Fibroblast of upper back skin (primary cell): ENCODE measurements at regions not wholly inside any gene's neighbourhood (a gene's known extent, or its start where the extent isn't known, plus 50 kb on each side); places are given as distances from the start of the nearest gene placed in this dataset.
"Not testable (repeated sequence)": the region's sequence is repeated elsewhere in the genome, so short reads cannot be mapped to it uniquely, and the experiment has no call there.

Experiments
- DNase-seq: peaks from one replicate; pipeline ENCODE4 v3.0.0-alpha.2; 2013

DNA sequence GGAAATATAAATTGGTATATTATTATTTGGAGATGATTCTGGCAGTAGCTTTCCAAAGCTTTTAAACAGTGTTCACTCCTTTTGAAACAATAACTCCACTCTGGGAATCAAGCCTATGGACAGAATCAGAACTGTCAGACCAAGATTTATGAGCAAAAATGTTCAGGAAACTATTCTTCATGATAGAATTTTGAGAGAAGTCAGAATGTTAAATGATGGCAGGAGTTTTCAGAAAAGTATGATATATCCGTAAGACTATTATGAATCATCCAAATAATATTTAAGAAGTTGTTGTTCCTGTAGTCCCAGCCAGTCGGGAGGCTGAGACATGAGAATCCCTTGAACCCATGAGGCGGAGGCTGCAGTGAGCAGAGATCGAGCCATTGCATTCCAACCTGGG, 50.5 kb upstream of the ADGRG2 start:
- DNase-seq: peak; percentile 19

DNA sequence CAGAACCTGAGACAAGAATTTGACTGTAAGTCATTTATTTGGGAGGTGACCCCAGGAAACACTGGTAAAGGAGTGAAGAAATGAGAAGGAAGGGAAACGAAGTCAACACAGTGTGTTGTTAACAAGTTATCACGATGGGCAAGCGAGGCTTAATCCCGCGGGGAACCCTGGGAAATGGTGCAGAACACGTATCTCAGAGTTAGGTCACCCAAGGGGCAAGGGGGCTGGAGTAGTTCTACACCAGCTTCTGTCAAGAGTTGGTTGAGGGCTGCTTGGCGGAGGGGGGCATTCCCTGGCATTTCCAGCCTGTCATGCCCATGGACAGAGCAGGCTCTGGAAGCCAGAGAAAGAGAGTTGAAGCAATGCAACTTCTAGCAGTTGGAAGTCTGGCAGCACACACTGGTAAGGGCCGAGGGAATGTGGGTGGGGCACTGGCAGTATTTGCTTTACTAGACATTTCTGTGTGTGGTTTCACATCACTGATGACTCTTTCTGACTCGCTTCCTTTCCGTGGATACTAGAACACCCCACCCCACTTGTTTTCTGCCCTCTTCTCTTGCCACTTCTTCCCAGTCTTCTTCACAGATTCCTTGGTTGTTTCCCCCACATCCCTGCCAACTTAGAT, 52.2 kb upstream of the ADGRG2 start:
- DNase-seq: peak; percentile 61

DNA sequence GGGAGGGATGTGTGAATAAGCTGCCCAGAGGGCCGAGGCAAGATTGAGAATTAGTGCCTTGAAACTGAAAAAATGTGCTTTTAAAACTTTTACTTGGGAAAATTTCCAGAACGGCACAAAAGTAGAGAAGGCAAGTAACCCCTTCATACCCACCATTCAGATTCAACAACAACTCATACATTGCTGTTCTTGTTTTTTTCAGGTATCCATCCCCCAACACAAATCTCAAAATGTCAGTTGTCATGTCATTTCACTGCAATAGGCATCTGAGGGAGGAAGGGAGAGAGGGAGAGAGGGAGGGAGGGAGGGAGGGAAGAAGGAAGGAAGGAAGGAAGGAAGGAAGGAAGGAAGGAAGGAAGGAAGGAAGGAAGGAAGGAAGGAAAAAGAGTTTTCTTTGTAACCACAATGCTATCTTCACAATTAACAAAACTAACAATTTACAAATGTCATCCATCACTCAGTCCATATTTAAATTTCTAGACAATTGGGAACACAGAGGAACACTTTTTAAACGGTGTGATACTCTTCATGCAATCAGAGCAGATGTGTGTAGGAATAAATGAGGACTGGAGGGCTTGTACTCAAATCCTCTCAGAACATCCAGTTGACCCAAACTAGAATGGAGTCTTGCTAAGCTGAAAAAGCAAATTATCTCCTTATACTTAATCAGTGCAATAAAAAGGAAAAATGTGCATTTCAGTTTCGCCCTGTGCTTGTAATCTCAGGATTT, 54.8 kb upstream of the ADGRG2 start:
- DNase-seq: no peak

DNA sequence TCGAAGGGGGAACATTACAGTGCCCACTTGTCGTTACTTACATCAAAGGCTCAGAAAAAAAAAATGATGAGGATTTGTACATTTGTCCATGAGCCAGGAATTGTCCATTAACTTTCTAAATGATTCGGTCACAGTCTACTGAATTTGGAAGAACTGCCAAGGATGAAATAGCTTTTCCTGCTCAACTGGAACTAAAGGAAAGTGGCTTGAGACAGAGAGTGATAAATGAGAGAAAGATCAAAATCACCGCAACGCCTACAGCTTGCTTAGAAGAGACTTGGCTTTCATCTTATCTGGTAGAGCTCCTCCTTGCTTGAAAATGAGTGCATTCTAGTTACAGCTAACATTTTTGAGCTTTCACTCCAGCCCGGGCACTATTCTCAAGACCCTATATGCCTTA, 55.5 kb upstream of the ADGRG2 start:
- DNase-seq: no peak

DNA sequence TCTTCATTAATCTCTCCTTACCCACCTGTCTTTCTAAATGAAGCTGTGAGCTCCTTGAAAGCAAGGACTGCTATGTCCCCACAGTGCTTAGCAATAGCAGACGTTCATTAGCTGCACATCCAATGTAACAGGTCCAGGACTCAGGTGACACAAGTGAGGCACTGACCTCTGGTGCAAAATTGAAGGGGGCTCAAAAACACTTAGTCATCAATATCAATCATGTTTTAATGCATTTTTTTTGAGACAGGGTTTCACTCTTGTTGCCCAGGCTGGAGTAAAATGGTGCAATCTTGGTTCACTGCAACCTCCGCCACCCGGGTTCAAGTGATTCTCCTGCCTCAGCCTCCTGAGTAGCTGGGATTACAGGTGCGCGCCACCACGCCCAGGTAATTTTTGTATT, 56.1 kb upstream of the ADGRG2 start:
- no peak for DNase-seq

DNA sequence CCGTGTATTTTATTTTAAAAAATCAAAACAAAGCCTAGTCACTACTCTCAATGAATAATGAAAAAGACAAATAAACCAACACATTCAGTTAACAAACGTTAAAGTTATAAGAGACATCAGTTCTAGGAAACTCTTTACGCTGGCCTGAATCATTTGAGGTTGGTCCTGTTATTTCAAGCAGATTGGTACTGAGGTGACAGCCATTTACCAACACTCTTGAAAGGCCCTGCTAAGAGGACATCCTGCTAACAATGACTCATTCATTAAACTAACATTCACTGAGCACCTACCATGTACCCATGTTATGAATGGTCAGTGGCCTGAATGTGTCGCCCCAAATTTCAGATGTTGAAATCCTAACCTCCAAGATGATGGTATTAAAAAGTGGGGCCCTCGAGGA, 57.1 kb upstream of the ADGRG2 start:
- DNase-seq: no peak

DNA sequence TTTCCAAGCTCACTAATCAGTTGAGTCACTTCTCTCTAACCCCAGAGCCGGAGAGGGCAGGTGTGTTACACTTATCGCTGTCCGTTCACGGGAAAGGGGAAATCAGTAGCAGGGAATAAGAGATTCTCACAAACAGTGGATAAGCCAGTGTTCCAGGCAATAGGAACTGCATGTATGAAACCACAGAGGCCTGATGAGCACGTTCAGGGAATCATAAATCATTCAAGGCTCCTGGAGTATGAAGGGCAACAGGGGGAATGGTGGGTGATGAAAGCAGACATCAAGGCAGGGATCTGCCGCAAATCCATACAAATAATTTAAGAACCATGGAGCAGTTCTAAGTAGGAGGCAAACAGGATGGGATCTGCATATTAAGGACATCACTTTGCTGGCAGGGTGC, 59.1 kb upstream of the ADGRG2 start:
- no peak for DNase-seq

DNA sequence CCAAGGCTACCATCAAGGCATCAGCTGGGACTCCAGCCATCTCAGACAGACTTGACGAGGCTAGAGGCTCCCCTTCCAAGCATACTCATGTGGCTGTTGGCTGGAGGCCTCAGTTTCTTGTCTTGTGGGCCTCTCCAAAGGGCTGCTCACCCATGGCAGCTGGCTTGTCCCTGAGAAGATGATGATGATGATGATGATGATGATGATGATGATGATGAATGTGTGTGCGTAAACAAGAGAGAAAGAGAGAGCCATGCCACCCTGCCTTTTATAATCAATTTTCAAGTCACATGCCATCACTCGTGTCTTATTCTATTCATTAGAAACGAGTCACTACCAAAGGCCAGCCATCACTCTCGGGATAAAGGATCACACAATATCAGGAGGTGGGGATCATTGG, 60.5 kb upstream of the ADGRG2 start:
- DNase-seq: no peak

DNA sequence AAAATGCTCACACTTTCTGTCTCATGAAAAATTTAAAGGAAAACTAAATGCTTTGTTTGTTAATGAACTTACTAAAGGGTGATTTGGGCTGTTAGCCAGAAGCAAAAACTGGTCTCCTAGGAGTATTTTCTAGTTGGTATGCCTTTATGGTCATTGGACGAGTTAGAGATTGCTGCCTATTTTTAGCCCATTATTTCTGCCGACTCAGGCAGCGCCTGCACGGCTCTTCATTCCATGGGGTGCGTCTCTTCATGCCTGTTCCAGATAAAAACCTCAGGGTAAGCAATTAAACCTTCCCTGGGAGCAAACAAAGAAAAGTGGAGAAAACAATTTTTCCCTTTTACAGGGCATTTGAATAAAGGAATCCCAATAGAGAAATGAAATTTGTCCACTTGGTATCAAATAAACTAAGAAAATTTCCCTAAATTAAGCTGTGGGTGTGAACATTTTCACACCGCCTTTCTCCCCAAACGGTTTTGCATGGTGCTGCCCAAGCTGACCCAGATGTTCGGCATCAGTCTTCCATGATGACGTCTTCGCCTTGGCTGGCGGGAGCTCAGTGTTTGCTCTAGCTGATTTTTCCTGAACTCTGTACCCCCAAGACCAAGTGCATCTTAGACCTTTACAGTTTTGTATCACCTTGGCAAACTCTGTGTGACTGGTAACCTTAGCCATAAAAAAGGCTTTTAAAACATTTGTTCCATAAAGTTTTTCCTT, 61.7 kb upstream of the ADGRG2 start:
- DNase-seq: no peak

DNA sequence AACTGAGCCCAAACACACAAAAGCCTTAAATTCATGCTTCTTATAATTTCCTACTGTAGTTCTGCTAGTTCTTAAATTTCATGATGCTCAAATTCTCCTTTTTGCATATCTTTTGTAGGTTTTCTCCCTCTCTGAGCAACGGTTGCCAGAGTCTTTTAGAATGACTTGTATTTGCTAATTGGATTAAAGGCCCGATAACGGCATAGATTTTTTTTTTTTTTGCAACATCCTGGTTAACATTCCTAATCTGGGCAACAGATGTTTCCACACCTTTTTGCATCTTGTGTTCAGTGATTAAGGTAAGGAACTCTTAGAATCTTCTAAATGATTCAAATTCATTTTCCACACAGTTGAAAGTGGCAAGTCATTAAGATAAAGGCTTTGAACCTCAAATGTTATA, 66.3 kb upstream of the ADGRG2 start:
- DNase-seq: no peak

DNA sequence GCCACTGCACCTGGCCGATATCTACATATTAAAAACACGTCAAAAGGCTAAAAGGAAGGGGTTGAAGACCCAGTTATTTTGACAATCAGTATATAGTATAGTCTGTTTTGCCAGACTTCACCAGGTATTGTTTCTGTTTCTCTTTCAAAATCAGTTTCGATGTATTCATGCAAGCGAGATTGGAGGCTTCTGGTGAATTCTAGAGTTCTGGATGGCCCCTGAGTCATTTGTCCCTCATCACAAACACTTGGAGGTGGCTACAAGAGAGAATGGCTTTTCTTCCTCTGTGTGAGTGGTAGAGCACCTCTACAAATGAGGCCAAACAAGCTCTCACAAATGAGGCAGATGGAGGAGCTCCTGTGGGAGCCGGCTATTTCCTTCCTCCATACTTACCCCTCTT, 68.6 kb upstream of the ADGRG2 start:
- DNase-seq: no peak

DNA sequence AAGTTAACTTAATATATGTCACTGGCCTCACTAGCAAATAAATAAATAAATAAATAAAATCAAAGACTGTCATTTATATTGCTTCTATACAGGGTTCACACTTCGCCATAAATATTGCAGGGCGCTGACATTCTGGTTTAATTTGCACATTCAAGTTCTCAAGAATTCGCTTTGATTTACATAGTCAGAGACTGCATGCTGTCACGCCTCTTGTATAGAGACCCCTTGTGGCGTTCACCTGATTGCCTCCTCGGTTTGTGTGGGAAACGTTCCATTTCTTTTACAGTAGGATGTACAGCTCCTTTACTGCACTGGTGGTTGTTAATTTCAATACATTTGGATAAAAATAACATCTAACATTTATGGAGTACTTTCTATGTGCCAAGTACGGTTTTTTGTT, 71.3 kb upstream of the ADGRG2 start:
- no peak for DNase-seq

DNA sequence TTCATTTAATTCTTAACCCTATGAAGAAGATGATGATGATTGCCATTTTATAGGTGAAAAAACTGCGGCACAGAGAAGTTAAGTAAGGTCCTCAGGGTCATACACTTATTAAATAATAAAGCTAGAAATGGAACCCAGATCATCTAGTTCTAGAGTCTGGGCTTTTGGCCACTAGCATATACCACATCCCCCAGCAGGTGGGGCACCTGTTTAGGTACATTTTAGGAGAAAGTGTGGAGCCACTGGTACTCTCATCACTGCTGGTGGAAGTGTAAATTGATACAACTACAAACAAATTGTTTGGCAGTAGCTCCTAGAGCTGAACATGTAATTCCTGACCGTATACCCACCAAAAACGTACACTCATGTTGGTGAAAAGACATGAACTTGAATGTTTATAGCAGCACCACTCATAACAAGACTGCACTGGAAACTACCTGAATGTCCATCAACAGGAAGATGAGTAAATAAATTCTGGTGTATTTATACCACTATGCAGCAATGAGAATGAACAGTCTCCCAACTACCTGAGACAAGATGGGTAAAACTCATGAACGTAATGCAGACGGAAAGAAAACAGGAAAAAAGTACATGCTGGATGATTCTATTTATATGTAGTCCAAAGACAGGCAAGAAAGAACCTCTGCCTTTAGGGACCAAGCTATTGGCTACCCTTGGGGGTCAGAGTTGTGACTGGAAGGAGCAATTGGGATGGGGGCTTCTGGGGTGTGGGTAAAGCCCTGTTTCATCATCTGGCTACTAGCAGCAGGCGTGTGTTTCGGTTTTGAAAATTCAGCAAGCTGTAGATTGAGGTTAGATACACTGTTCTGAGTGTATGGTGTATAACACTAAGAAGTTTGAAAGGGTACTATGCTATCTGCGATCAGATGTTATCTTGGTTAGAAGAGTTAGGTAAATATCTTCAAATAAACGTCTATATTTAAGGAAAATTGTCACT, 72.3 kb upstream of the ADGRG2 start:
- DNase-seq: no peak

DNA sequence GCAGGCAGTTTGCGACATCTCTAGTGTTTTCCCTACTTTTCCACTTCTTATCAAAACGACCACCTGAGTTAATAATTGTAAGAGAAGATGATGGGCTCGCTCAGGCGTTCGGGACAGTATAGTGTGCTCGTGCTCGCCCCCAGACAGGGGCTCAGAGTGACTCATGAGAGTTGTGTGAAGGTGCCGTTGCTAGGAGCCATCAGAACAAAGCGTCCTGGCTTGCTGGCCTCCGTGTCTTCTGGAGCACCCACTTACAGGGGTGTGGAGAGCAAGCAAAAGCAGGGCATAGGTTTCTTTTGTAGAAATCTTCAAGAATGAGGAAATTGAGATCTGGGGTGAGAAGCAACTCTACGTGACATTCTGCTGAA, 73.0 kb upstream of the ADGRG2 start:
- no peak for DNase-seq

DNA sequence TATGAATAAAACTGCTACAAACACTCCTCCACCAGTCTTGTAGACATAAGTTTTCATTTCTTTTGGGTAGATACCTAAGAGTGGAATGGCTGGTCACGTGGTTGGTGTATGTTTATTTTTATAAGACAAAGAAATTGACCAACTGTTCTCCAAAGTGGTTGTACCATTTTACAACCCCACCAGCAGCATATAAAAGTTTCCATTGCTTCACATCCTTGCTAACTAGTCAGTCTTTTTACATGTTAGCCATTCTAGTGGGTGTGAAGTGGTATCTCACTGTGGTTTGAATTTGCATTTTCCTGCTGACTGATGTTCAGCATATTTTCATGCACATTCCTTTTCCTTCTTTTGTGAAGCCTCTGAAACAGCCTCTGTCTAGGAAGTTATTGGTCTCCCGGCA, 76.2 kb upstream of the ADGRG2 start:
- DNase-seq: no peak

DNA sequence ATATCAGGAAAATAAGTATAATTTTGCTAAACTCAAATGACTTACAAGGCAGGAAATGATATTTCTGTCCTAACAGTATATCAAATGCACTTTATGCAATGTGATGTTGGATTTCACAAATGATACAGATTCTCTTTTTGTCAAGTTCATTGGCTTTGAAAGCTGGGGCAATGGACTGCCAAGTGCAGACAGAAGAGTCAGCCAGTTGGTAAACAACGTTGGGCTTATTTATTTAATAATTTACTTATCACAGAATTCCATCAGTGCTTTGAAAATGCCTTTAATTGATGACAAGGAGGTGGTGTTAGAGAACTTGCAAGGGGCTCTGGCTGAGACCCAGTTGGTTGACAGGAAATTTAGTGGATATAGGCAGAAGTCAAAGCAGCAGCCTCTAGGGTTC, 79.9 kb upstream of the ADGRG2 start:
- no peak for DNase-seq

DNA sequence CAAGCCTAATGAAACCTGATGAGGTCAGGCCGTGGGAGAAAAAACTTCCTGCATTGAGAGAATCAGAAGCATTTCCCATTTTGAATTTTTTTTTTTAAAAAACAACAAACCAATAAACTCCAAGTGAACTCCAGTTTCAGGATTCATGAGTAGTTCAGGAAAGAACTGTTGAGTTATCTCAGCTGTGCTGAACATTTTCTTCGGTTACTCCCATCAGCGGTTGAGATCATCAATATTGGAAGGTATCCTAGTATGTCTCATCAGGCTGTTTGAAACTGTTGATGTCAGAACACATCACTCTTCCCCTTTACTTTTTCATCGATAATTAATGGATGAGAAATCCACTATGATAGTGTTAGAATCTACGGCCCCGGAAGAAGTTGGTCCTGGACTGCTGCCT, 82.4 kb upstream of the ADGRG2 start:
- DNase-seq: no peak

DNA sequence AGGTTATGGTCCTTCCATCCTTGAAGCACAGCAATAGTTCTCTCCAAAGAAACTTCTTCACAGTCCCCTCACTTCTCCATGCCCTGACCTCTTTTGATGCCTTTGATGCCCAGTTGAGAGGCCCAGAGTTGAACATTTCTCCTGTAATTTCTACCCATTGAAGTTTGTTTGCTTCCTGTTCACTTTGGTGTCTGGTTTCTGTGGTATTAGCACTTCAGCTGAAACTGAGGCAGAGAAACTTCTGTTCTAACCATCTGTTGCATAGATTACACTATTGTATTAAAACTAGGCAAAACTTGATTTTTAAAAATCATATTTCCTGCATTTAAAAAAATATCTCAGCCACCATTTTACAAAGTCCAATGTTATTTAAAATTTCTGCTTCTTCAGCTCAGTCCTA, 89.8 kb upstream of the ADGRG2 start:
- no peak for DNase-seq

DNA sequence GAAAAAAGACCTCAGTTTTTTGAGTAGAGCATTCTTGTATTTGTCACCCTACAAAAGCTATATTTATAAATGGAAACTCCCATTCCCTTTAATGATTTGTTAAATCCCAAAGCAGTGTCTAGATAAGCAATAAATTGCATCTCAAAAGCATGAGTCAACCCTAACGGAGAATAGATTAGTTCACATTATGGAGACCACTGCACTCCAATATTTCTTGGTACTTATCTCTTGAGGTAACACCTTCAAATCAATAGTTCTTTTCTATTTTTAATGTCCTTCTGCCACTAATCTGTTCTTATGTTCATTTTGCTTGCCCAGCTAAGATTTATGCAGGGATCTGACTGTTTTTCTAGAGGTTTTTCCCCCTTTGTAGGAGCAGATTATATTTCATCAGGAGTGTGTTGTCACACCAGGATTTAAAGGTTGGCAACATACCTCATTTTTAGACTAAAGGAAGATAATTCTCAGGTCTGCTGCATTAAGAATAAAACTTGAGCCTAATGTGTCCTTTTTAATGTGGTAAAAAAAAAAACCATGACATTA, 91.4 kb upstream of the ADGRG2 start:
- no peak for DNase-seq

DNA sequence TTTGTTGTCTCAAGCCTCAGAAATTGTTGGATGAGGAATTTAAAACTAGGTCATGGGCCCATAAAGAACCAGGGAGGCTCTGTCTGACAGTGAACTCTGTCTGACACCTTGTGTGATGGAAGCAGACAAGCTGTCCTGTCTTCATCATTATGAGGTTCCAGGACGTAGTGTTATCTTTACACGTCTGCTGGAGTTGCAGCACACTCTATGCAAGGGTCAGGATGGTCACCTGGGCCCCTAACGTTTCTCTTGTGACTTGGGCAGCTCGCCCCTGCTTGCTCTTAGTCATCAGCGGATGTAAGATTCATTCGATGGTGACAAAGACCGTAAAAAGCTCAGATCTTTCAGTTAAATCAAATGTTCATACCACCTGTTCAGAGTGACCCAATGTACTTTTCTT, 92.0 kb upstream of the ADGRG2 start:
- no peak for DNase-seq

DNA sequence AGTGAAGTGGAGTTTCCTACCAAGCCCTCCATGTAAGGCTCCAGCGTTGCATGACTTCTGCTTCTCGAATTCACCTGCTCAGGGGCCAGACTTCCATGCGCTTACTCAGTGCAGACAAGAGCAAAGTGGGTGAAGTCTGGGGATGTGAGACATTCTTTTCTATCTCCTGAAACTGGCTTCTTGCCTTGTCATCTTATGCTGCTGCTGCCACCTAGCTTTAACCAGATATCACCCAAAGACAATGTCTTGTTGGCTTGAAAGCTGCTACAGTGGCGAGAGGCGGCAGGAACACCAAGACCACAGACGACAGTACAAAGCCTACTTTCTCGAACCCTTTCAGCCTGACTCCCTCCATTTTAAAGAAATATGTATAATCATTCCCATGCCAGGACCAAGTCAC, 103.6 kb upstream of the ADGRG2 start:
- peak; percentile 6 for DNase-seq

DNA sequence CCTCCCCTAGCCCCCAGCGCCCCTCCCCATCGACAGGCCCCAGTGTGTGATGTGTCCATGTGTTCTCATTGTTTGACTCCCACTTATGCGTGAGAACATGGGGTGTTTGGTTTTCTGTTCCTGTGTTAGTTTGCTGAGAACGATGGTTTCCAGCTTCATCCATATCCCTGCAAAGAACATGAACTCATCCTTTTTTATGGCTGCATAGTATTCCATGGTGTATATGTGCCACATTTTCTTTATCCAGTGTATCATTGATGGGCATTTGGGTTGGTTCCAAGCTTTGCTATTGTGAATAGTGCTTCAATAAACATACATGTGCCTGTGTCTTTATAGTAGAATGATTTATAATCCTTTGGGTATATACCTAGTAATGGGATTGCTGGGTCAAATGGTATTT, 107.6 kb upstream of the ADGRG2 start:
- not testable (repeated sequence) for DNase-seq

DNA sequence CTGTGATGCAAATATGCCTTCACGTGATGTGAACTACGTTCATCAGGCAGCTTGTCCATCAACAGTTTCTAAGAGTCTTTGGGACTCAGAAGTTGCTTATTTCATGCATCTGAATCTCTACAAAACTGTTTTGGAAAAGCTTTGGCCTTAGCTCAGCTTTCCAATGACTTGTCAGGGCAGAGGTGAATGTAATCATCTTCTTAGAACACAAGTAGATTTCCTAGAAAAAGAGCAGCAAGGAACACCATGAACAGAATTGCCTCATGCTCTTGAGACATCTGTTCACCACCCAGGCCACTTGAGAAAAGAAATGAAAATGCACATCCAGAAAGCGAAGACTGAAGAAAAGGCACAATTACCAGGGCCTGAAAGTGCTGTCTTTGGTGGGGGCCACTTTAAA, 105.8 kb upstream of the PDHA1 start:
- DNase-seq: no peak
